SK-N-SH treated with all-trans-retinoic acid at 6 μM for 48 hours (cell line): ENCODE measurements at regions not wholly inside any gene's neighbourhood (a gene's known extent, or its start where the extent isn't known, plus 50 kb on each side); places are given as distances from the start of the nearest gene placed in this dataset.

Source experiments
- ATAC-seq: fragments of 200-7000 bp; cut with Tn5 transposase; 3 replicates; pipeline ENCODE4 v1.9.1; 2020; ENCODE audit warnings: mild to moderate bottlenecking, moderate library complexity
- CREB5 ChIP-seq: fragments of 250-450 bp; sonication (Bioruptor Pico); IDR thresholded peaks from 2 replicates; pipeline ENCODE4 v1.5.1; 2020; ENCODE audit warnings: low read depth, mild to moderate bottlenecking, moderate library complexity
- CSRNP3 ChIP-seq: fragments of 250-450 bp; sonication (Bioruptor Pico); IDR thresholded peaks from 2 replicates; pipeline ENCODE4 v1.5.1; 2021; ENCODE audit warnings: mild to moderate bottlenecking, moderate library complexity
- ESRRG ChIP-seq: fragments of 250-450 bp; sonication (Bioruptor Pico); IDR thresholded peaks from 2 replicates; pipeline ENCODE4 v1.6.1; 2021; ENCODE audit warnings: mild to moderate bottlenecking
- GLIS3 ChIP-seq: fragments of 250-450 bp; sonication (Bioruptor Pico); IDR thresholded peaks from 2 replicates; pipeline ENCODE4 v1.5.0; 2020; ENCODE audit warnings: mild to moderate bottlenecking, moderate library complexity
- ISL1 ChIP-seq: fragments of 250-450 bp; sonication (Bioruptor Pico); IDR thresholded peaks from 2 replicates; pipeline ENCODE4 v2.1.2; 2022; ENCODE audit warnings: mild to moderate bottlenecking, moderate library complexity
- OSR1 ChIP-seq: fragments of 250-450 bp; sonication (Bioruptor Pico); IDR thresholded peaks from 2 replicates; pipeline ENCODE4 v1.8.0; 2022; ENCODE audit warnings: moderate library complexity, mild to moderate bottlenecking, inconsistent platforms
- PATZ1 ChIP-seq: fragments of 250-450 bp; sonication (Bioruptor Pico); IDR thresholded peaks from 2 replicates; pipeline ENCODE4 v1.8.0; 2020; ENCODE audit warnings: mild to moderate bottlenecking, moderate library complexity, borderline replicate concordance
- POU6F1 ChIP-seq: fragments of 250-450 bp; sonication (Bioruptor Pico); IDR thresholded peaks from 2 replicates; pipeline ENCODE4 v1.8.0; 2021; ENCODE audit warnings: low read depth, mild to moderate bottlenecking, moderate library complexity, borderline replicate concordance
- SNAI2 ChIP-seq: fragments of 250-450 bp; sonication (Bioruptor Pico); IDR thresholded peaks from 2 replicates; pipeline ENCODE4 v1.5.0; 2020; ENCODE audit warnings: mild to moderate bottlenecking, moderate library complexity
- TCF4 ChIP-seq: fragments of 250-450 bp; sonication (Bioruptor Pico); IDR thresholded peaks from 2 replicates; pipeline ENCODE4 v1.8.0; 2021; ENCODE audit warnings: mild to moderate bottlenecking, moderate library complexity, borderline replicate concordance
- TOX ChIP-seq: fragments of 250-450 bp; sonication (Bioruptor Pico); IDR thresholded peaks from 2 replicates; pipeline ENCODE4 v1.8.0; 2021; ENCODE audit warnings: mild to moderate bottlenecking, moderate library complexity, borderline replicate concordance
- TSHZ2 ChIP-seq: fragments of 250-450 bp; sonication (Bioruptor Pico); IDR thresholded peaks from 2 replicates; pipeline ENCODE4 v1.5.0; 2020; ENCODE audit warnings: mild to moderate bottlenecking, moderate library complexity
- ZC3H10 ChIP-seq: fragments of 250-450 bp; sonication (Bioruptor Pico); IDR thresholded peaks from 2 replicates; pipeline ENCODE4 v1.5.1; 2021; ENCODE audit warnings: mild to moderate bottlenecking, moderate library complexity
- ZFP3 ChIP-seq: fragments of 250-450 bp; sonication (Bioruptor Pico); IDR thresholded peaks from 2 replicates; pipeline ENCODE4 v1.5.0; 2020; ENCODE audit warnings: mild to moderate bottlenecking, moderate library complexity
- ZFP30 ChIP-seq: fragments of 450-650 bp; formaldehyde crosslinking; IDR thresholded peaks from 2 replicates; pipeline ENCODE4 v1.5.0; 2022; ENCODE audit warnings: mild to moderate bottlenecking, moderate library complexity
- ZNF565 ChIP-seq: fragments of 450-650 bp; formaldehyde crosslinking; conservative IDR thresholded peaks from 2 replicates; pipeline ENCODE4 v1.5.0; 2020; ENCODE audit warnings: low read depth, mild to moderate bottlenecking, moderate library complexity
- ZNF70 ChIP-seq: fragments of 450-650 bp; formaldehyde crosslinking; IDR thresholded peaks from 2 replicates; pipeline ENCODE4 v1.5.0; 2020; ENCODE audit warnings: mild to moderate bottlenecking, moderate library complexity
- ZNF8 ChIP-seq: fragments of 450-650 bp; formaldehyde crosslinking; IDR thresholded peaks from 2 replicates; pipeline ENCODE4 v1.5.0; 2020; ENCODE audit warnings: mild to moderate bottlenecking, moderate library complexity

GRCh38 chr7:156148547-156148946, 336.3 kb upstream of the SHH start:
- ATAC-seq: no peak; the same call in 2 of the 3 replicates

GRCh38 chr7:156147756-156148504, 335.7 kb upstream of the SHH start:
- TF ChIP-seq TSHZ2: no peak
- no peak for TF ChIP-seq PATZ1 (CRISPR knock-in tag)
- no peak for ATAC-seq

More at GRCh38 chr7:156148547-156148946, 336.3 kb upstream of the SHH start:
- TF ChIP-seq ZFP3 (no peak), ISL1 (no peak), TOX (CRISPR knock-in tag) (no peak), ESRRG (CRISPR knock-in tag) (no peak), POU6F1 (CRISPR knock-in tag) (no peak), TCF4 (CRISPR knock-in tag) (no peak), ZFP30 (CRISPR knock-in tag) (no peak), OSR1 (no peak), ZNF565 (no peak), GLIS3 (CRISPR knock-in tag) (no peak), CREB5 (CRISPR knock-in tag) (no peak), ZNF70 (CRISPR knock-in tag) (no peak), PATZ1 (CRISPR knock-in tag) (no peak), SNAI2 (CRISPR knock-in tag) (no peak), CSRNP3 (CRISPR knock-in tag) (no peak)

- TF ChIP-seq ISL1 (no peak), ZFP3 (no peak), ZC3H10 (CRISPR knock-in tag) (no peak), ZNF8 (CRISPR knock-in tag) (no peak), SNAI2 (CRISPR knock-in tag) (no peak)
- no peak for ATAC-seq
Measured at GRCh38 chr7:156147104-156147503, 334.8 kb upstream of the SHH start.
